ENCODE measurements at regions not wholly inside any gene's neighbourhood (a gene's known extent, or its start where the extent isn't known, plus 50 kb on each side); places are given as distances from the start of the nearest gene placed in this dataset.

DNA sequence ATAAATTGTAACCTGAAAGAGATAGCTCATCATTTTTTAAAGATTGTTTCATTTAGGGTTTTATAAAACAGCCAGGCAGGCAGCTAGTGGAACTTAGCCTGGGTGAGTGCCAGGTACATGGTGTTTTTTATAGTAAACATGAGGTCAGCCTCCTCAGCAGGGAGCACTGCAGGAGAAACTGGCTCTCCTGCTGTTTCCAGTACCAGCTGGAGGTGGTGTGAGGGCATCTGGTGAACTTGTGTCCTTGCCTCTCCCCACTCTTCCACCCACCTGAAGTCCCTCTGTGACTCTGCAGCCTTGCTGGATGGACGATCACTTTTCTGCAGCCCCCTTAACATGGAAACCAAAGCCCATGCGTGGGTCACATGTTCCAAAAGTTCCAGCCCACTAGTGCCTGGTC lies 128.4 kb downstream of the FAM174B start:
- no peak overlapping the region for H3K4me3 ChIP-seq
- DNase-seq (peak; percentile 51 to 73 (median 68)), ATAC-seq (peak; percentile 80)
- no peak for TF ChIP-seq POLR2A (IDR thresholded peaks at IDR 0.05)
- TF ChIP-seq, protein P1, sequence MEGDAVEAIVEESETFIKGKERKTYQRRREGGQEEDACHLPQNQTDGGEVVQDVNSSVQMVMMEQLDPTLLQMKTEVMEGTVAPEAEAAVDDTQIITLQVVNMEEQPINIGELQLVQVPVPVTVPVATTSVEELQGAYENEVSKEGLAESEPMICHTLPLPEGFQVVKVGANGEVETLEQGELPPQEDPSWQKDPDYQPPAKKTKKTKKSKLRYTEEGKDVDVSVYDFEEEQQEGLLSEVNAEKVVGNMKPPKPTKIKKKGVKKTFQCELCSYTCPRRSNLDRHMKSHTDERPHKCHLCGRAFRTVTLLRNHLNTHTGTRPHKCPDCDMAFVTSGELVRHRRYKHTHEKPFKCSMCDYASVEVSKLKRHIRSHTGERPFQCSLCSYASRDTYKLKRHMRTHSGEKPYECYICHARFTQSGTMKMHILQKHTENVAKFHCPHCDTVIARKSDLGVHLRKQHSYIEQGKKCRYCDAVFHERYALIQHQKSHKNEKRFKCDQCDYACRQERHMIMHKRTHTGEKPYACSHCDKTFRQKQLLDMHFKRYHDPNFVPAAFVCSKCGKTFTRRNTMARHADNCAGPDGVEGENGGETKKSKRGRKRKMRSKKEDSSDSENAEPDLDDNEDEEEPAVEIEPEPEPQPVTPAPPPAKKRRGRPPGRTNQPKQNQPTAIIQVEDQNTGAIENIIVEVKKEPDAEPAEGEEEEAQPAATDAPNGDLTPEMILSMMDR (IDR thresholded peaks at IDR 0.05) = no peak
- no peaks in the 10 kb centered on the region for H3K9me3 ChIP-seq
- H3K4me1 ChIP-seq = no peaks in the 10 kb centered on the region
- intact Hi-C loops (cut with DNase I) = no loop called here
- no peaks in the 10 kb centered on the region for H3K27me3 ChIP-seq
- no peaks in the 10 kb centered on the region for H3K36me3 ChIP-seq (replicated peaks in 1 of 2; ENCODE audit: insufficient read depth in 1 of 2, low read depth in 2 of 2)
- no peak overlapping the region for H3K27ac ChIP-seq
- 63 to 83% methylated on average over 2 of the region's 2 CpGs for WGBS, 2 donors

GRCh38 chr15:92525758-92526245 lies 129.8 kb downstream of the FAM174B start:
- 46 to 69% methylated on average over 3 of the region's 3 CpGs for WGBS, 2 donors
- TF ChIP-seq, protein P1 (IDR thresholded peaks at IDR 0.05) = no peak
- TF ChIP-seq POLR2A (IDR thresholded peaks at IDR 0.05) = no peak

GRCh38 chr15:92524874-92525565 lies 130.6 kb downstream of the FAM174B start:
- H3K36me3 ChIP-seq (replicated peaks in 1 of 2; ENCODE audit: insufficient read depth in 1 of 2, low read depth in 2 of 2) = no peaks in the 10 kb centered on the region
- no peak overlapping the region for H3K27ac ChIP-seq
- DNase-seq = no peak
- no peak for ATAC-seq
- no peak overlapping the region for H3K4me3 ChIP-seq
- intact Hi-C loops (cut with DNase I) = no loop called here
- H3K9me3 ChIP-seq = no peaks in the 10 kb centered on the region
- WGBS, 2 donors = 87 to 88% methylated on average over 7 of the region's 7 CpGs
- TF ChIP-seq, protein P1 (IDR thresholded peaks at IDR 0.05) = no peak
- no peak for TF ChIP-seq POLR2A (IDR thresholded peaks at IDR 0.05)
- H3K4me1 ChIP-seq = no peaks in the 10 kb centered on the region
- H3K27me3 ChIP-seq = no peaks in the 10 kb centered on the region

More at GRCh38 chr15:92525758-92526245, 129.8 kb downstream of the FAM174B start:
- no peaks in the 10 kb centered on the region for H3K27me3 ChIP-seq
- intact Hi-C loops (cut with DNase I) = no loop called here
- H3K27ac ChIP-seq = no peak overlapping the region
- DNase-seq (no peak), ATAC-seq (no peak)
- no peaks in the 10 kb centered on the region for H3K9me3 ChIP-seq
- no peaks in the 10 kb centered on the region for H3K36me3 ChIP-seq (replicated peaks in 1 of 2; ENCODE audit: insufficient read depth in 1 of 2, low read depth in 2 of 2)
- H3K4me1 ChIP-seq = no peaks in the 10 kb centered on the region
- H3K4me3 ChIP-seq = no peak overlapping the region

GRCh38 chr15:92524161-92524560 lies 130.5 kb downstream of the ST8SIA2 start:
- intact Hi-C loops (cut with DNase I) = no loop called here
- Histone ChIP-seq H3K4me1 (no peaks in the 10 kb centered on the region), H3K4me3 (no peak overlapping the region), H3K36me3 (replicated peaks in 1 of 2; ENCODE audit: insufficient read depth in 1 of 2, low read depth in 2 of 2) (no peaks in the 10 kb centered on the region), H3K27ac (no peak overlapping the region), H3K27me3 (no peaks in the 10 kb centered on the region), H3K9me3 (no peaks in the 10 kb centered on the region)
- no peak for ATAC-seq
- DNase-seq = no peak
- TF ChIP-seq, protein P1 (IDR thresholded peaks at IDR 0.05) = no peak
- no peak for TF ChIP-seq POLR2A (IDR thresholded peaks at IDR 0.05)
- 50 to 62% methylated on average over 5 of the region's 5 CpGs for WGBS, 2 donors

DNA sequence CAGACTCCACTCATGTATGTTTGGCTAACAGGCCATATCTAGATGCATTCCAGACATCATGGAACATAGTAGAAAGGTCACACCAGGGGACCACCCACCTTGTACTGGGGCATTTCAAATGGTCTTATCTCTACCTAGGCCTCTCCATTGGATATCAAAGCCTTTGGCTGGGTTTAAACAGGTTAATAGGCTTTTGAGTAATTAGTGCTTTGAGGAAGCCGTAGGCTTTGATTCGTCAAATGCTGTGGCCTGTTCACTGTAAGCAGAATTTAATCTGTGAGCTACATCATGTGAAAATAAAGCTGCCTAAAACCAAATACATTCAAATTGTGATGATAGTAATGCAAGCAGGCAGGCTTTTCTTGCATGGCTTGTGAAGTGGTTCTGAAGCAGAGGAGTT lies 129.5 kb downstream of the ST8SIA2 start:
- H3K27ac ChIP-seq = no peak overlapping the region
- DNase-seq (no peak), ATAC-seq (no peak)
- WGBS, 2 donors = 86 to 90% methylated on average over 2 of the region's 2 CpGs
- H3K36me3 ChIP-seq (replicated peaks in 1 of 2; ENCODE audit: insufficient read depth in 1 of 2, low read depth in 2 of 2) = no peaks in the 10 kb centered on the region
- intact Hi-C loops (cut with DNase I) = no loop called here
- no peaks in the 10 kb centered on the region for H3K4me1 ChIP-seq
- H3K9me3 ChIP-seq = no peaks in the 10 kb centered on the region
- no peaks in the 10 kb centered on the region for H3K27me3 ChIP-seq
- TF ChIP-seq, protein P1 (IDR thresholded peaks at IDR 0.05) = no peak
- TF ChIP-seq POLR2A (IDR thresholded peaks at IDR 0.05) = no peak
- H3K4me3 ChIP-seq = no peak overlapping the region

Measured in body of pancreas (tissue), 4 donors.